Liver (tissue), 8 donors: ENCODE measurements at regions not wholly inside any gene's neighbourhood (a gene's known extent, or its start where the extent isn't known, plus 50 kb on each side); places are given as distances from the start of the nearest gene placed in this dataset.

Experiments
- DNase-seq: peaks from one replicate; pipeline ENCODE4 v3.0.0-alpha.2; 2017; ENCODE audit warnings: low spot score
- H3K27ac ChIP-seq, 2 donors: one replicate each; pipeline ENCODE4 v1.7.0; 2013; ENCODE audit warnings: inconsistent platforms in 2 of 2, low read length in 2 of 2, control low read depth in 1 of 2, low read depth in 1 of 2, mild to moderate bottlenecking in 1 of 2
- H3K27me3 ChIP-seq, 4 donors: one replicate each; pipeline versions ENCODE4 v1.6.1 to v1.7.0; 2013; ENCODE audit warnings: low read length in 3 of 4, inconsistent platforms in 1 of 4, mild to moderate bottlenecking in 1 of 4, moderate library complexity in 1 of 4; ENCODE audit not compliant: control insufficient read depth in 4 of 4, insufficient read depth in 4 of 4
- H3K36me3 ChIP-seq, 4 donors: one replicate each; pipeline versions ENCODE4 v1.6.1 to v1.7.0; 2013; ENCODE audit warnings: low read length in 3 of 4, mild to moderate bottlenecking in 3 of 4, low read depth in 1 of 4, moderate library complexity in 1 of 4; ENCODE audit not compliant: control insufficient read depth in 4 of 4, insufficient read depth in 3 of 4
- H3K4me1 ChIP-seq, 4 donors: one replicate each; pipeline versions ENCODE4 v1.6.1 to v1.7.0; 2013; ENCODE audit warnings: low read length in 3 of 4, mild to moderate bottlenecking in 3 of 4, moderate library complexity in 1 of 4; ENCODE audit not compliant: control insufficient read depth in 4 of 4, insufficient read depth in 4 of 4
- H3K4me3 ChIP-seq, 3 donors: one replicate each; pipeline versions ENCODE4 v1.6.1 to v1.7.0; 2013; ENCODE audit warnings: low read length in 3 of 3, control low read depth in 1 of 3, low read depth in 1 of 3, mild to moderate bottlenecking in 1 of 3
- H3K9ac ChIP-seq, 2 donors: one replicate each; pipeline ENCODE4 v1.7.0; 2013; ENCODE audit warnings: low read length in 2 of 2, mild to moderate bottlenecking in 2 of 2, moderate library complexity in 2 of 2, control low read depth in 1 of 2, low read depth in 1 of 2
- H3K9me3 ChIP-seq, 4 donors: one replicate each; pipeline versions ENCODE4 v1.6.1 to v1.7.0; 2013; ENCODE audit warnings: low read length in 3 of 4; ENCODE audit not compliant: control insufficient read depth in 4 of 4
- EGR1 ChIP-seq, 2 donors: IDR thresholded peaks; 2 replicates each; pipeline ENCODE4 v1.6.1; 2016 to 2018; ENCODE audit warnings: antibody characterized with exemption in 2 of 2, low read depth in 2 of 2
- FOXA1 ChIP-seq: IDR thresholded peaks from 2 replicates; pipeline ENCODE4 v1.6.1; 2016; ENCODE audit warnings: antibody characterized with exemption
- FOXA2 ChIP-seq: IDR thresholded peaks from 2 replicates; pipeline ENCODE4 v1.6.1; 2016; ENCODE audit warnings: antibody characterized with exemption
- GABPA ChIP-seq, 2 donors: IDR thresholded peaks in 1 of 2; conservative IDR thresholded peaks in 1 of 2; 2 replicates each; pipeline ENCODE4 v1.6.1; 2016; ENCODE audit warnings: antibody characterized with exemption in 2 of 2, mild to moderate bottlenecking in 1 of 2, moderate library complexity in 1 of 2
- HNF4A ChIP-seq, 2 donors: conservative IDR thresholded peaks; 2 replicates each; pipeline ENCODE4 v1.6.1; 2016; ENCODE audit warnings: antibody characterized with exemption in 2 of 2, mild to moderate bottlenecking in 2 of 2
- HNF4G ChIP-seq: IDR thresholded peaks from 2 replicates; pipeline ENCODE4 v1.6.1; 2016; ENCODE audit warnings: antibody characterized with exemption
- JUND ChIP-seq, 2 donors: IDR thresholded peaks; 2 replicates each; pipeline ENCODE4 v1.6.1; 2016; ENCODE audit warnings: antibody characterized with exemption in 2 of 2
- NR2F2 ChIP-seq: IDR thresholded peaks from 2 replicates; pipeline ENCODE4 v1.6.1; 2016; ENCODE audit warnings: antibody characterized with exemption
- RAD21 ChIP-seq, 2 donors: IDR thresholded peaks; 2 replicates each; pipeline ENCODE4 v1.6.1; 2016; ENCODE audit warnings: antibody characterized with exemption in 2 of 2, mild to moderate bottlenecking in 2 of 2
- RXRA ChIP-seq, 2 donors: IDR thresholded peaks; 2 replicates each; pipeline ENCODE4 v1.6.1; 2017 to 2018; ENCODE audit warnings: antibody characterized with exemption in 2 of 2, mild to moderate bottlenecking in 1 of 2
- SP1 ChIP-seq: IDR thresholded peaks from 2 replicates; pipeline ENCODE4 v1.6.1; 2018; ENCODE audit warnings: antibody characterized with exemption, mild to moderate bottlenecking
- TAF1 ChIP-seq: conservative IDR thresholded peaks from 2 replicates; pipeline ENCODE4 v1.6.1; 2016; ENCODE audit warnings: antibody characterized with exemption, mild to moderate bottlenecking
- YY1 ChIP-seq: IDR thresholded peaks from 2 replicates; pipeline ENCODE4 v1.6.1; 2016; ENCODE audit warnings: antibody characterized with exemption, mild to moderate bottlenecking
- ZBTB33 ChIP-seq: IDR thresholded peaks from 2 replicates; pipeline ENCODE4 v1.6.1; 2016; ENCODE audit warnings: antibody characterized with exemption
- WGBS: extraction: QIAGEN DNeasy Blood & Tissue Kit; methylation state at CpG from one replicate; pipeline ENCODE4 v1.1.7; 2013; 5-methylcytosine and 5-hydroxymethylcytosine counted together
- TF ChIP-seq, protein P1 (sequence below): fragments of 150-350 bp; IDR thresholded peaks from 2 replicates; pipeline ENCODE4 v1.5.1; 2017; ENCODE audit warnings: improper control_type of control experiment, low read depth, low read length; ENCODE audit not compliant: missing input control
- TF ChIP-seq, protein P2 (sequence below): IDR thresholded peaks from 2 replicates; pipeline ENCODE4 v1.6.1; 2016; ENCODE audit warnings: antibody characterized with exemption, mild to moderate bottlenecking
- TF ChIP-seq, protein P3 (sequence below): IDR thresholded peaks from 2 replicates; pipeline ENCODE4 v1.6.1; 2016; ENCODE audit warnings: antibody characterized with exemption
- TF ChIP-seq, protein P4 (sequence below): IDR thresholded peaks from 2 replicates; pipeline ENCODE4 v1.6.1; 2016; ENCODE audit warnings: antibody characterized with exemption
- donor health status: healthy.
- donor health status: healthy.
- donor health status: healthy.
- donor health status: healthy.
- donor health status: healthy.

- TF ChIP-seq RAD21 (IDR thresholded peaks at IDR 0.05) (no peak), JUND (IDR thresholded peaks at IDR 0.05) (no peak), ZBTB33 (no peak), FOXA2 (no peak), EGR1 (IDR thresholded peaks at IDR 0.05; ENCODE audit: low read depth in 2 of 2) (no peak), SP1 (no peak), TAF1 (no peak), HNF4G (no peak), NR2F2 (no peak), GABPA (IDR thresholded peaks at IDR 0.05 in 1 of 2, conservative IDR thresholded peaks at IDR 0.05 in 1 of 2) (no peak), FOXA1 (no peak), RXRA (IDR thresholded peaks at IDR 0.05) (no peak), YY1 (no peak), HNF4A (conservative IDR thresholded peaks at IDR 0.05) (no peak)
- TF ChIP-seq, protein P1, sequence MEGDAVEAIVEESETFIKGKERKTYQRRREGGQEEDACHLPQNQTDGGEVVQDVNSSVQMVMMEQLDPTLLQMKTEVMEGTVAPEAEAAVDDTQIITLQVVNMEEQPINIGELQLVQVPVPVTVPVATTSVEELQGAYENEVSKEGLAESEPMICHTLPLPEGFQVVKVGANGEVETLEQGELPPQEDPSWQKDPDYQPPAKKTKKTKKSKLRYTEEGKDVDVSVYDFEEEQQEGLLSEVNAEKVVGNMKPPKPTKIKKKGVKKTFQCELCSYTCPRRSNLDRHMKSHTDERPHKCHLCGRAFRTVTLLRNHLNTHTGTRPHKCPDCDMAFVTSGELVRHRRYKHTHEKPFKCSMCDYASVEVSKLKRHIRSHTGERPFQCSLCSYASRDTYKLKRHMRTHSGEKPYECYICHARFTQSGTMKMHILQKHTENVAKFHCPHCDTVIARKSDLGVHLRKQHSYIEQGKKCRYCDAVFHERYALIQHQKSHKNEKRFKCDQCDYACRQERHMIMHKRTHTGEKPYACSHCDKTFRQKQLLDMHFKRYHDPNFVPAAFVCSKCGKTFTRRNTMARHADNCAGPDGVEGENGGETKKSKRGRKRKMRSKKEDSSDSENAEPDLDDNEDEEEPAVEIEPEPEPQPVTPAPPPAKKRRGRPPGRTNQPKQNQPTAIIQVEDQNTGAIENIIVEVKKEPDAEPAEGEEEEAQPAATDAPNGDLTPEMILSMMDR: no peak
- TF ChIP-seq, protein P2, sequence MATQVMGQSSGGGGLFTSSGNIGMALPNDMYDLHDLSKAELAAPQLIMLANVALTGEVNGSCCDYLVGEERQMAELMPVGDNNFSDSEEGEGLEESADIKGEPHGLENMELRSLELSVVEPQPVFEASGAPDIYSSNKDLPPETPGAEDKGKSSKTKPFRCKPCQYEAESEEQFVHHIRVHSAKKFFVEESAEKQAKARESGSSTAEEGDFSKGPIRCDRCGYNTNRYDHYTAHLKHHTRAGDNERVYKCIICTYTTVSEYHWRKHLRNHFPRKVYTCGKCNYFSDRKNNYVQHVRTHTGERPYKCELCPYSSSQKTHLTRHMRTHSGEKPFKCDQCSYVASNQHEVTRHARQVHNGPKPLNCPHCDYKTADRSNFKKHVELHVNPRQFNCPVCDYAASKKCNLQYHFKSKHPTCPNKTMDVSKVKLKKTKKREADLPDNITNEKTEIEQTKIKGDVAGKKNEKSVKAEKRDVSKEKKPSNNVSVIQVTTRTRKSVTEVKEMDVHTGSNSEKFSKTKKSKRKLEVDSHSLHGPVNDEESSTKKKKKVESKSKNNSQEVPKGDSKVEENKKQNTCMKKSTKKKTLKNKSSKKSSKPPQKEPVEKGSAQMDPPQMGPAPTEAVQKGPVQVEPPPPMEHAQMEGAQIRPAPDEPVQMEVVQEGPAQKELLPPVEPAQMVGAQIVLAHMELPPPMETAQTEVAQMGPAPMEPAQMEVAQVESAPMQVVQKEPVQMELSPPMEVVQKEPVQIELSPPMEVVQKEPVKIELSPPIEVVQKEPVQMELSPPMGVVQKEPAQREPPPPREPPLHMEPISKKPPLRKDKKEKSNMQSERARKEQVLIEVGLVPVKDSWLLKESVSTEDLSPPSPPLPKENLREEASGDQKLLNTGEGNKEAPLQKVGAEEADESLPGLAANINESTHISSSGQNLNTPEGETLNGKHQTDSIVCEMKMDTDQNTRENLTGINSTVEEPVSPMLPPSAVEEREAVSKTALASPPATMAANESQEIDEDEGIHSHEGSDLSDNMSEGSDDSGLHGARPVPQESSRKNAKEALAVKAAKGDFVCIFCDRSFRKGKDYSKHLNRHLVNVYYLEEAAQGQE: no peak
- TF ChIP-seq, protein P3, sequence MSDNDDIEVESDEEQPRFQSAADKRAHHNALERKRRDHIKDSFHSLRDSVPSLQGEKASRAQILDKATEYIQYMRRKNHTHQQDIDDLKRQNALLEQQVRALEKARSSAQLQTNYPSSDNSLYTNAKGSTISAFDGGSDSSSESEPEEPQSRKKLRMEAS: no peak
- TF ChIP-seq, protein P4, sequence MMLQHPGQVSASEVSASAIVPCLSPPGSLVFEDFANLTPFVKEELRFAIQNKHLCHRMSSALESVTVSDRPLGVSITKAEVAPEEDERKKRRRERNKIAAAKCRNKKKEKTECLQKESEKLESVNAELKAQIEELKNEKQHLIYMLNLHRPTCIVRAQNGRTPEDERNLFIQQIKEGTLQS: no peak
- no peaks in the 10 kb centered on the region for H3K27me3 ChIP-seq
- no peaks in the 10 kb centered on the region for H3K36me3 ChIP-seq
- H3K27ac ChIP-seq: no peak overlapping the region
- peaks cover 5 to 13% (median 11%) of the 10 kb centered on the region in 4 donors for H3K4me1 ChIP-seq
- WGBS: 74% methylated on average over 10 of the region's 10 CpGs
- H3K9ac ChIP-seq: no peak overlapping the region
- H3K4me3 ChIP-seq: no peak overlapping the region
- H3K9me3 ChIP-seq: no peaks in the 10 kb centered on the region
- DNase-seq: no peak
Measured at GRCh38 chr2:240253583-240254145, 113.2 kb upstream of the OTOS start.
